Cardiac fibroblast (primary cell): ENCODE measurements at regions not wholly inside any gene's neighbourhood (a gene's known extent, or its start where the extent isn't known, plus 50 kb on each side); places are given as distances from the start of the nearest gene placed in this dataset.

Experiments
- DNase-seq, 2 donors: peaks; one replicate each; pipeline versions ENCODE4 v3.0.0 to v3.0.0-alpha.2; 2010; ENCODE audit warnings: low read depth in 2 of 2
- H3K4me3 ChIP-seq, 2 donors: replicated peaks in 1 of 2; 1 replicate in 1 of 2; 2 replicates in 1 of 2; pipeline ENCODE4 v1.5.1; 2011; ENCODE audit warnings: low read depth in 2 of 2, low read length in 2 of 2, mild to moderate bottlenecking in 2 of 2, moderate library complexity in 1 of 2
- TF ChIP-seq, protein P1 (sequence below): IDR thresholded peaks from one replicate; pipeline ENCODE4 v1.5.1; 2011; ENCODE audit warnings: low read depth, mild to moderate bottlenecking, low read length, inconsistent platforms

DNA sequence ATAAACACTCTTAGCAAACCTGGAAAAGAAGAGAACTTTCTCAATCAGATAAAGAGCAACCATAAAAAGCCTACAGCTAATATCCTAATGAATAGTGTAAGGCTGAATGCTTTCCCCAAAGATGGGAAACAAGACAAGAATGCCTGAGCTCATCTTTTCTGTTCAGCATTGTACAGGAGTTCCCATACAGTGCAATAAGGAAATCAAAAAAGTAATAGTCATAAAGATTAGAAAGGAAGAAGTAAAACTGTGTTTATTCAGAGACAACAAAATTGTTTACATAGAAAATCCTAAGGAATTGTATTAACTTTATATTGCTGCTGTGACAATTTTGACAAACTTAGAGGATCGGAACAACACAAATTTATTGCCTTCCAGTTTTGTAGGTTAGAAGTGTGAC, 330.7 kb upstream of the SLC24A2 start:
- no peak overlapping the region for H3K4me3 ChIP-seq

DNA sequence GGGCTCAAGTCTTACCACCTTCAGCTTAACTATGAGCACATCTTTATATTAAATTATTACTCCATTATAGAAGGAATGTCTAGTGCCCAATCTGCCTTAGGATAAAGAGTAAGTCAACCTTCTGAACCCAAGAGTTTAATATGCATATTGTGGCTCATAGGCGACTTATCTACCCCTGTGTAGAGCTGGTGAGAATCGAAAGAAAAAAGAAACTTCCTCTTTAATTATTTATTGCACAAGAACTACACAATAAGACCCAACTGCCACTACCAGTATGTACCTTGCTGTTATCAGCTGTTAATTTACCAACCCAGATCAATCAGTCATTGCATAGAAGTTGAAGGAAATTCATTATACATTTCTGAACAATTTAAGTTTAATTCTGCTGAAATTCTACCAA, 329.1 kb upstream of the SLC24A2 start:
- TF ChIP-seq, protein P1, sequence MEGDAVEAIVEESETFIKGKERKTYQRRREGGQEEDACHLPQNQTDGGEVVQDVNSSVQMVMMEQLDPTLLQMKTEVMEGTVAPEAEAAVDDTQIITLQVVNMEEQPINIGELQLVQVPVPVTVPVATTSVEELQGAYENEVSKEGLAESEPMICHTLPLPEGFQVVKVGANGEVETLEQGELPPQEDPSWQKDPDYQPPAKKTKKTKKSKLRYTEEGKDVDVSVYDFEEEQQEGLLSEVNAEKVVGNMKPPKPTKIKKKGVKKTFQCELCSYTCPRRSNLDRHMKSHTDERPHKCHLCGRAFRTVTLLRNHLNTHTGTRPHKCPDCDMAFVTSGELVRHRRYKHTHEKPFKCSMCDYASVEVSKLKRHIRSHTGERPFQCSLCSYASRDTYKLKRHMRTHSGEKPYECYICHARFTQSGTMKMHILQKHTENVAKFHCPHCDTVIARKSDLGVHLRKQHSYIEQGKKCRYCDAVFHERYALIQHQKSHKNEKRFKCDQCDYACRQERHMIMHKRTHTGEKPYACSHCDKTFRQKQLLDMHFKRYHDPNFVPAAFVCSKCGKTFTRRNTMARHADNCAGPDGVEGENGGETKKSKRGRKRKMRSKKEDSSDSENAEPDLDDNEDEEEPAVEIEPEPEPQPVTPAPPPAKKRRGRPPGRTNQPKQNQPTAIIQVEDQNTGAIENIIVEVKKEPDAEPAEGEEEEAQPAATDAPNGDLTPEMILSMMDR = no peak
- DNase-seq = no peak
- H3K4me3 ChIP-seq = no peak overlapping the region

More for the DNA sequence above, 330.7 kb upstream of the SLC24A2 start:
- TF ChIP-seq, protein P1 = no peak
- no peak for DNase-seq

DNA sequence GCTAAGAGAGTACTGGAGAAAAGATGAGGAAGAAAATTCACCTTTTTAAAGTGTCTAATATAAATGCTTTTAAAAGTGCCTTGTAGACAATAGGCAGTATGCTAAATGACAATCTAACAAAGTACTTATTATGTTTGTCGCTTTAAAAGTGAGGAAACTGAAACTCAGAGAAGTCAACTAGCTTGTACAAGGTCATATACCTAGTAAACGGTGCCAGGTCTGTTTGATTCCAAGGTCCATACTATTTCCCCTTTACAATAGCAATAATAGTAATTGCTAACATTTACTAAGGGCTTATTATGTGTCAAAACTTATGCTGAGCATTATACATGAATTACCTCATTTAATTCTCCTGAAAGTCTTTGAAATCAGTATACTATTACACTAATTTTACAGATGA, 328.6 kb upstream of the SLC24A2 start:
- TF ChIP-seq, protein P1 = no peak
- H3K4me3 ChIP-seq = no peak overlapping the region
- DNase-seq = no peak

DNA sequence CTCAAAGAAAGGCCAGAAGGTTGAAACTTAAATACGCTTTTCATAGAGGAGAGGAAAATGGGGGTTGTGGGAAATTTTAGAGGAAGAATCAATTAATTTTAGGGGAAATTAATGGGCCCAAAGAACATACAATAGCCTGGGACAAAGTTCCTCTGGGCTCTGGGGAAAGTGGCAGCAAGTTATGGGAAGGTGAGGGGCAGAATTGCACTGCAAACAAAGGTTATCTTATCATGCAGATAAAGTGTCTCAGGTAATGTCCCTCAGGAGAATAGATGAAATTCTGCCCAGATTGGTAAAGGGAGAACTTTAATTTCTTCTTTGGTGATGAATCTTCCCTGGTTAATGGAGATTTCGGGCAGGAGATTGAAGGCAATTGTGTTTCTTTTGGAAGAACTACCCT, 326.1 kb upstream of the SLC24A2 start:
- TF ChIP-seq, protein P1 = no peak
- DNase-seq = no peak

DNA sequence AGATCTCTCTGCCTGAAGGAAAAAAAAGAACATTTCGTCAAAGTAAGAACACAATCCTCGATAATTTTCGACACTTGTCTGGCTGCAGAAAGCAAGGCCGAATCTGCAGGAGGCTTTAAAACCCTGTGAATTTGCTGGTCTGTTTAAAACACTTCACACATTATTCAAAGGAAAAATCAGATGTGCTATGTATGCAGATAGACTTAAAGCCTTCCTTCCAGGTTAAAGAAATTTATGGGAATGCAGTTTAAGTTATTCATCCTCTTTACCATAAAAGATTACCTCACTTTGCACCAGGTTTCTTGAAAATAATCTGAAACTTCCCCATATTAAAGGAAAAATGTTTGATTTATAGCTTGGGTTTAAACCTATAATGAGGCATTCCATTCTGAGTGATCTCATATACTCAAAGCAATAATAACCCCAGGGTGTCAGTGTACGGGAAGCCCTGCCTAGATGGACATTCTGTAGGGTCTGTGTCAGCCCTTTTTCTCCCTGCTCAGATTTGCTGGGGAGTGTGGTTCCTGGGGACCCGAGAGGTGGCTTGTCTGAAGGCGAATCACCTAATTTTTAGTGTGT, 323.5 kb upstream of the SLC24A2 start:
- DNase-seq = no peak
- TF ChIP-seq, protein P1 = no peak
- H3K4me3 ChIP-seq = no peak overlapping the region

More for the DNA sequence above, 326.1 kb upstream of the SLC24A2 start:
- H3K4me3 ChIP-seq = no peak overlapping the region

DNA sequence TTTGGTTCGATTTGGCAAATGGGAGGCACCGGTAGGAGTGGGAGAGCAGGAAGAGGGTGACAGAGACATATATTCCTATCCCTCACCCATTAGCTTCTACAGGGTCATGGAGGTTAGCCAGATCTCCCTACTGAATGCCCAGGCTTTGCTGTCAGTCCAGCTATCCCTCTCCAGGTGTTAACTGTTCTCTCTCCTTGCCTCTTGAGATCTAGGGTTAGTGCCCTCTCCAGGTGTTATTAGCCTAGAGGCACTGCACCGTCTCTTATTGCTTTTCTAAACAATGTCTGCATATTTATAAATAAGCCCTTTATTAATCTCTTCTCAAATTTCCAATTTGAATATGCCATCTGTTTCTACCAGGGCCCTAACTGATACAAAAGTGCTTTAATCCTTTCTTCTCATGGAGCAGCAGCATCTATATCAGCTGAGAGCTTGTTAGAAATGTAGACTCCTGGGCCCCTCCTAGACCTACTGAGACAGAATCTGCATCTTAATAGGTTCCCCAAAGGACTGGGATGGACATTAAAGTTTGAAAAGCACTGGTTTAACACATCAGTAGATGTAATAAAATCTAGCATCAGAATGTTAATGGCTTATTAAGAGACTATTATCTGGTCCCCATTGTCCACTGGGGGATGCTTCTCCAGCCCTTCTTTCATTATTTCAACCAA, 322.5 kb upstream of the SLC24A2 start:
- H3K4me3 ChIP-seq = no peak overlapping the region
- TF ChIP-seq, protein P1 = no peak
- DNase-seq = no peak
